HG02798 (cell line): ENCODE measurements at regions not wholly inside any gene's neighbourhood (a gene's known extent, or its start where the extent isn't known, plus 50 kb on each side); places are given as distances from the start of the nearest gene placed in this dataset.

Experiments
- ATAC-seq: cut with Tn5 transposase; IDR thresholded peaks from one replicate; pipeline ENCODE4 v1.9.1; 2021; ENCODE audit warnings: mild to moderate bottlenecking; ENCODE audit not compliant: unreplicated experiment, poor library complexity

GRCh38 chr5:167770461-167770860 is 521.0 kb upstream of the WWC1 start:
- no peak for ATAC-seq

GRCh38 chr5:167771571-167771970 is 519.9 kb upstream of the WWC1 start:
- no peak for ATAC-seq

GRCh38 chr5:167773668-167774301 is 517.7 kb upstream of the WWC1 start:
- no peak for ATAC-seq

DNA sequence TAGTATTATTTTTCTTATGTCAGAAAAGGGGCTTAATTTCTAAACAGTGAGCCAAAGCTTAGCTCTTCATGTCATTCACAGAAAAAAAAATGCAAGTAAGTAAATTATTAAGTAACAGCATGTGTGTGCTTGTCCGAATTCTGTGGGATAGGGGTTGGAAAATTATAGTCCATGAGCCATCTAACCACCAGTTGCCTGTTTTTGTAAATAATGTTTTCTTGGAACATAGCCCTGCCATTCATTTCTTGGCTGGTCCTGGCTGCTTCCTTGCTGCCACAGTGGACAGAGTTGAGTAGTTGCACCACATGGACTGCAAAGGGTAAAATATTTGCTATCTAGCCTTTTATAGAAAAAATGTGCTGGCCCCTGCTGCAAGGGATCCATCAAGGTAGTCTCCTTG is 513.7 kb upstream of the WWC1 start:
- ATAC-seq, result no peak

DNA sequence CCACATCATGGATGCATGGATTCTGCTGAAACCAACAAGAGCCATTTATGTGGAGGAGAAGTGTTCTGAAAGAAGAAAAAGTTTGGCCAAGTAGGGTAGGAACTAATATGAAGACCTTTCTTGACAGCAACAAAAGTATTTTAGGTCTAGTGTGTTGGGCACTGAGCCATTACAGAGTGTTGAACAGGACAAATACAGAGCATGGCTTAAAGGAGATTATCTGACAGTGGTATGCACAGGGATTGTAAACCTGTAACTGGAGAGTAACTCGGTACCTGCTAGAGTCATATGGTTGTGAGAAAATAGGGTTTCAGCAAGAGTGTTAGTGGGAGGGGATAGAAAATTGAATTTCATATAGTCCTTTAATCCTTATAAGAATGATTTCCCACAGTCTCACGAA is 513.2 kb upstream of the WWC1 start:
- no peak for ATAC-seq

DNA sequence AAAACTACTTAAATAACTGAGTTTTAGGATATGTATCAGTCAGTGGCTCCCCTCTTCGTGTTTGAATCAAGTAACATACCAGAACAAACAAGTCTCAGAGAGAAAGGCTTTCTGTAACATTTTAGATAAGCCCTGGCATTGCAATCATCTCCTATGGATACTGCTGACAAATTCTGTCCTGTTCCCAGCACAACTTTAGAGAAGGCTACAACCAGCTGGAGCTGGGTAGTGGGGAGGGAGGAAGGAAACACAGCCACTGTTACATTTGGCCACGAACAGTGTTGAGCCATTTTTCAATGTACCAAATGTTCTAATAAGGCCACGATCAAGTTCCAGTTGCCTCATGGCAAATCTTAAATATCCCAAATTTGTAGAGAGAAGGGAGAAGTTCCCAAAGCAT is 511.8 kb upstream of the WWC1 start:
- ATAC-seq, result no peak

- no peak for ATAC-seq
Measured at GRCh38 chr5:167780177-167780576, 511.3 kb upstream of the WWC1 start.

DNA sequence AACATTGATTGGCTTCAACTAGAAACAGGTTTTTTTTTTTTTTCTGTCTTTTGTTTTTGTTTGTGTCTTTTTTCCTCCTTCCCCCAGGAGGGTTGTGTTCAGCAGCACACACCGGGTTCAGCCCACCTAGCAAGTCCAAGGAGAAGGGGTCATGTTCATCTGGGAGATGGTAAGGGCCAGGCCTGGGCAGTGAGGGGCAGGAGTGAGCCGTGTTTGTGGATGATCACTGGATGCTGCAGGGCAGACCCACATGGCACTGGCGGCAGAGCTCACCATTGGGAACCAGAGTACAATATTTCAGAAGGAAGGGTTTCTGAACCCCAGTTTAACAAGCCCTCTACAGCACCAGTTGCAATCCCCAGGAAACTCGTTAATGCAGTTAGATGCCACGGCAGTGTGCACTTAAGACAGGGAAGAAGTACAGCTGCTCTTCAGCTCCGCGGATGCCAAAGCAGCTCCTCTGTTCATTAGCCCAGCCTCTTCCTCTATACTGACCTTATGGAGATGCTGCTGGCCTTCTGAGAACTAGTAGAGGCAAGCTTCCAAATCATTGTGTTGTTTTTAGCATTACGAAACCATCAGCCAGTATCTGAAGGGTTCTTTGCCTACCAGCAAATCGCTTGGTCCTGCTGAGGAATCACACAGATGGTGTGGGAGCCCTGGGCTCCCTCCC is 508.2 kb upstream of the WWC1 start:
- no peak for ATAC-seq

GRCh38 chr5:167785106-167785505 is 506.3 kb upstream of the WWC1 start:
- ATAC-seq, result no peak

DNA sequence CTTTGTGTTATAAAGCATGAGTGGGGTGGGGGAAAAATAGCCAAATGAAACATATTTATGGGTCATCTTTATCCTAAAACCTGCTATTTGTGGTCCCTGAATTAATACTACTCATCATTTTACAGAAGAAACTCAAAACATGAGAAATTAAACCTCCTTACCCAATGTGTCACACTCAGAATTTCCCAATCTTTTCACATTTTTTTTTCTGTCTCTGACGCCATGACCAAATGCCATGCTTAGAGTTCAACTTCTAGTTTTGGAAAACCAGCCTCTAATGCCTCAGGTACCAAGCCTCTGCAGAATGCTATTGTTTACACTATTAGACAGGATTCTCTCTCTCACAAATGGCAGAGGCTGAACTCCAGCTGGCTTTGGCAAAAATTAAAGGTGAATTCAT is 505.5 kb upstream of the WWC1 start:
- ATAC-seq, result no peak

DNA sequence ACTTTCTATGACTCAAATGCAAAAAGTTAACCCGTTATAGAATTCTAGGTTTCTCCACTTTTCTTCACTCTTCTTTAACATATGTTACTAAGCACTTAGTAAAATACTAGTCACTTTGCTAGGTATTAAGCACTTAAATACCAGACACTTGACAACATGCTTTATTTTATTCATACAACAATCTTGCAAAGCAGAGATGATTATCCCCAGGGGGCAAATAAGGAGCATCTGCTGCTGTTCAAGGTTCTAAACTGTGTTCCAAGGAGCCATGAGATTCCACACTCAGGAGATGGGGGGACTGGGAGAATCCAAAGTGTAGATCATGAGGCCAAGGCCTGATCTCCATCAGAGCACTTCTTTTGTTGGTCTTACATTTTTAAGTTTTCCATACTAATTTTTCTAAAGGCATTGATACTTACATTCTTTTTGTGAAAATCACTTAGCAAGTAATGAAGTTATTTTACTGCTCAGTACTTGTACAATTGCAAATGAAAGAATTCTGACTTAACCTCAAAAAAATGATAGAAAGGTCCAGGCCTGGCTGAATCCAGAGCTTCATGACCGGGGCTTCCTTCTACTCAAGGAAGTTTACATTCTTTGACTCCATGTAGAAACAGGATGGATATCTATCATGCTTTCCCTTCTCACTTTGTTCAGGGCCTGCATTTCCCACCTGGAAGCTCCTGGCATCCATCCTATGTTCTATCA is 504.4 kb upstream of the WWC1 start:
- no peak for ATAC-seq

- ATAC-seq, result no peak
Measured at GRCh38 chr5:167790045-167790444, 501.4 kb upstream of the WWC1 start.

GRCh38 chr5:167790462-167791260 is 500.8 kb upstream of the WWC1 start:
- ATAC-seq, result no peak

DNA sequence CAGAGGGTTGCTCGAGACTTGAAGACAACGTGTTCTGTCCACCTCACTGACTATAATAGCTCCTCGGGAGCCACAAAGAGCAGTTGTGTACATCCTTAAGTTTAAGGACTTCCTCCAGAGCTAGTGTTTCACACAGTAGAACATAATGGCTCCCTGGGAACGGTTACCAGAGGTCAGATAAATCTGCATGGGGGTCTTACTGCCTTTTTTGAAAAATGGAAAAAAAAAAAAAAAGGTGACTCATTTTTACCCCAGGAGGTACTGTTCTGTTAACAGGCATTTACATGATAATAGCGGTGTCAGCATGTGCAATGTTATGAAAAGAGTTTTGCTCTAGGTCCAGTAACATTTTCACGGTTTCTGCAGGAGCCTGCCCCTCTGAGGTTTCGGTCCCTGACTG is 498.9 kb upstream of the WWC1 start:
- ATAC-seq, result no peak

DNA sequence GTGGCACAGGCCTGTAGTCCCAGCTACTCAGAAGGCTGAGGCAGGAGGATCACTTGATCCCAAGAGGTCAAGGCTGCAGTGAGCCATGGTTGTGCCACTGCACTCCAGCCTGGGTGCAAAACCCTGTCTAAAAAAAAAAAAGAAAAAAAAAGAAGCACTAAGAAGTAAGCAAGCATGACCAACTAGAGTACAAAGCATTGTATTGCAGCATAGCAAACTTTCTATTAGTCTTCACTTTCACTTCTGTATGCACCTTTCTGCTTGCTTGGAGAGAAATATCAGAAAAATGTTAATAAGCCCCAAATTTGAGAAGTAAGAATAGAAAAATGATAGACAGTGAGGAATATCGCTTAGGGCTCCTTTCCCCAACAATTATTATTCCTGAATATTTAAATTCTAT is 497.7 kb upstream of the WWC1 start:
- ATAC-seq, result no peak

DNA sequence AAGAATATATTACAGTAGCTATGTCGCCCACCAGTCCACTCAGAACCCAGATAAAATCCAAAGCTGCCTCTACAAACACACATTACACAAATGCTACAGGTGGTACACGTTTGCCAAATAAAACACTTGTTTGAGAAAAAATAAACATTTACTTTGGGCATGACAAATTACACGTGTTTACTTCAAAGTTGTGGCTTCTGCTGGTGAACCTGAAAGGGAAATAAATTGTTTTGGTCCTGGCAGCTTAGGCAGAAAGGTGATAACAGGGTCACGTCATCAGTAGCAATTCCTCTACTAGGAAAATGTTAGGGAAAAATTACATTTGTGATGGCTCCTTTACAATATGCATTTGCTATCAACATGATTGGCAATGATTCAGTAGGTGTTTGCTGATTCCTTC is 497.3 kb upstream of the WWC1 start:
- no peak for ATAC-seq

GRCh38 chr5:167796672-167797071 is 494.8 kb upstream of the WWC1 start:
- ATAC-seq, result no peak

GRCh38 chr5:167797933-167798332 is 493.5 kb upstream of the WWC1 start:
- no peak for ATAC-seq

- no peak for ATAC-seq
Measured at GRCh38 chr5:167798448-167798847, 493.0 kb upstream of the WWC1 start.

GRCh38 chr5:167800427-167800826 is 491.0 kb upstream of the WWC1 start:
- ATAC-seq, result no peak

GRCh38 chr5:167801999-167802398 is 489.4 kb upstream of the WWC1 start:
- no peak for ATAC-seq
